K562 (cell line): ENCODE measurements at regions not wholly inside any gene's neighbourhood (a gene's known extent, or its start where the extent isn't known, plus 50 kb on each side); places are given as distances from the start of the nearest gene placed in this dataset.

ENCODE experiments used
- ATAC-seq: fragments of 200-7000 bp; cut with Tn5 transposase; 3 replicates; pipeline ENCODE4 v1.9.1; 2020; ENCODE audit warnings: moderate library complexity
- BruUV-seq: library from RNA; stranded (reverse); fragments of 400-500 nt; replicated peaks from 2 replicates; lab custom pipeline; 2021; lab: Mats Ljungman, UMichigan
- CTCF ChIA-PET: fragments of 300-600 bp; formaldehyde crosslinking; extraction: SDS; loops from one replicate; lab custom pipeline; 2021; ENCODE audit warnings: low intra/inter-chr PET ratio; lab: Yijun Ruan, JAX
- POLR2A ChIA-PET: fragments of 300-600, 350-650 bp; sonication (Branson Sonifier 250); formaldehyde crosslinking; extraction: SDS; loops from one replicate; lab custom pipeline; 2021; ENCODE audit warnings: antibody characterized with exemption, inconsistent platforms; lab: Yijun Ruan, JAX
- DNase-seq, 4 experiments: peaks; one replicate each; pipeline versions ENCODE4 v3.0.0 to v3.0.0-alpha.2; 2011 to 2018; ENCODE audit warnings: low spot score in 3 of 4, mixed read lengths in 3 of 4; ENCODE audit errors: extremely low read depth in 1 of 4
- FAIRE-seq: peaks from 2 replicates; lab custom pipeline; 2011; peaks lifted over from hg19 to GRCh38; lab: Jason Lieb, UNC
- H2AFZ ChIP-seq: 2 replicates; pipeline ENCODE4 v1.6.0; 2011; ENCODE audit warnings: low read depth, low read length, control low read depth, inconsistent platforms
- H3K27ac ChIP-seq: fragments of 200-600 bp; 3 replicates; pipeline ENCODE4 v1.8.0; 2011; ENCODE audit warnings: low read depth, mild to moderate bottlenecking, control low read depth, inconsistent platforms, low read length, moderate library complexity, mixed read lengths; ENCODE audit errors: extremely low read depth
- H3K27me3 ChIP-seq, 2 experiments: fragments of 300-600 bp in 1 of 2; 2 replicates in 1 of 2; 3 replicates in 1 of 2; pipeline versions ENCODE4 v1.6.0 to v1.8.0; 2011; ENCODE audit warnings: inconsistent platforms in 2 of 2, low read length in 2 of 2, mild to moderate bottlenecking in 1 of 2, mixed read lengths in 1 of 2, moderate library complexity in 1 of 2; ENCODE audit not compliant: control insufficient read depth in 2 of 2, insufficient read depth in 2 of 2
- H3K36me3 ChIP-seq: fragments of 300-600 bp; 3 replicates; pipeline ENCODE4 v1.8.0; 2011; ENCODE audit warnings: mild to moderate bottlenecking, low read length, inconsistent platforms; ENCODE audit not compliant: control insufficient read depth, insufficient read depth
- H3K4me1 ChIP-seq, 2 experiments: fragments of 200-600 bp in 1 of 2; replicated peaks in 1 of 2; 2 replicates in 1 of 2; 3 replicates in 1 of 2; pipeline versions ENCODE4 v1.5.1 to v1.8.0; 2011; ENCODE audit warnings: inconsistent platforms in 2 of 2, low read length in 2 of 2, mild to moderate bottlenecking in 1 of 2, mixed read lengths in 1 of 2, moderate library complexity in 1 of 2; ENCODE audit not compliant: control insufficient read depth in 2 of 2, insufficient read depth in 2 of 2
- H3K4me2 ChIP-seq: 2 replicates; pipeline ENCODE4 v1.6.1; 2011; ENCODE audit warnings: low read length, control low read depth, inconsistent platforms, mixed read lengths; ENCODE audit not compliant: insufficient read depth
- H3K4me3 ChIP-seq: fragments of 200-600 bp; sonication (generic), shearing (Covaris generic); 2 replicates; pipeline ENCODE4 v1.5.1; 2016; ENCODE audit warnings: control low read depth, inconsistent platforms
- H3K79me2 ChIP-seq: fragments of 200-600 bp; 3 replicates; pipeline ENCODE4 v1.8.0; 2011; ENCODE audit warnings: low read length, inconsistent platforms; ENCODE audit not compliant: control insufficient read depth, insufficient read depth
- H3K9ac ChIP-seq, 2 experiments: 2 replicates each; pipeline versions ENCODE4 v1.6.0 to v1.6.1; 2011; ENCODE audit warnings: low read depth in 2 of 2, low read length in 2 of 2, control low read depth in 1 of 2, inconsistent platforms in 1 of 2, mild to moderate bottlenecking in 1 of 2, mixed read lengths in 1 of 2; ENCODE audit not compliant: insufficient read depth in 1 of 2
- H3K9me1 ChIP-seq: one replicate; pipeline ENCODE4 v1.6.0; 2011; ENCODE audit warnings: inconsistent platforms, mild to moderate bottlenecking, low read length, moderate library complexity; ENCODE audit not compliant: control insufficient read depth, insufficient read depth
- H3K9me3 ChIP-seq: replicated peaks from 2 replicates; pipeline ENCODE4 v1.5.1; 2011; ENCODE audit warnings: low read depth, low read length, inconsistent platforms; ENCODE audit not compliant: control insufficient read depth, insufficient read depth
- H4K20me1 ChIP-seq: replicated peaks from 2 replicates; pipeline ENCODE4 v1.6.1; 2011; ENCODE audit warnings: low read length, inconsistent platforms, mixed read lengths; ENCODE audit not compliant: control insufficient read depth, insufficient read depth
- BHLHE40 ChIP-seq: IDR thresholded peaks from 2 replicates; pipeline ENCODE4 v1.6.1; 2011; ENCODE audit warnings: low read length, improper control_type of control experiment
- CTBP1 ChIP-seq: fragments of 450-650 bp; IDR thresholded peaks from 2 replicates; pipeline ENCODE4 v1.6.1; 2016; ENCODE audit warnings: borderline replicate concordance
- NCOA2 ChIP-seq, 2 experiments: fragments of 450-650 bp; IDR thresholded peaks; 2 replicates each; pipeline ENCODE4 v1.6.1; 2018; ENCODE audit warnings: mild to moderate bottlenecking in 2 of 2, moderate library complexity in 1 of 2; ENCODE audit not compliant: partially characterized antibody in 2 of 2
- ZBTB8A ChIP-seq: fragments of 450-650 bp; IDR thresholded peaks from 2 replicates; pipeline ENCODE4 v1.6.1; 2018; ENCODE audit warnings: mild to moderate bottlenecking, moderate library complexity; ENCODE audit not compliant: partially characterized antibody
- ZC3H8 ChIP-seq: fragments of 450-650 bp; IDR thresholded peaks from 2 replicates; pipeline ENCODE4 v1.6.1; 2017
- ZNF174 ChIP-seq: fragments of 250-450 bp; sonication (Bioruptor Pico); IDR thresholded peaks from 2 replicates; pipeline ENCODE4 v1.4.0; 2020; ENCODE audit warnings: mild to moderate bottlenecking
- ZNF408 ChIP-seq: fragments of 250-450 bp; sonication (Bioruptor Pico); IDR thresholded peaks from 2 replicates; pipeline ENCODE4 v1.4.0; 2020; ENCODE audit warnings: low read depth, mild to moderate bottlenecking, moderate library complexity
- ZNF551 ChIP-seq: fragments of 250-450 bp; sonication (Bioruptor Pico); IDR thresholded peaks from 2 replicates; pipeline ENCODE4 v1.5.0; 2021; ENCODE audit warnings: mild to moderate bottlenecking, moderate library complexity
- ZNF707 ChIP-seq: fragments of 250-450 bp; sonication (Bioruptor Pico); conservative IDR thresholded peaks from 2 replicates; pipeline ENCODE4 v1.8.0; 2022; ENCODE audit warnings: inconsistent platforms, mild to moderate bottlenecking, moderate library complexity
- WGBS: fragments of 100-300 bp; shearing (Covaris generic); methylation state at CpG from one replicate; pipeline ENCODE4 v1.1.6; 2016; ENCODE audit warnings: low coverage, mixed read lengths; ENCODE audit not compliant: insufficient coverage; ENCODE audit errors: missing lambda C conversion rate; 5-methylcytosine and 5-hydroxymethylcytosine counted together
- in situ Hi-C: fragments of 300-500 bp; cut with MboI; formaldehyde crosslinking; loops from 4 replicates; pipeline ENCODE4 v1.15.0; 2018; ENCODE audit warnings: inconsistent platforms, mixed read lengths
- intact Hi-C: fragments of 100-400 bp; cut with micrococcal nuclease; formaldehyde crosslinking; loops from 2 replicates; pipeline ENCODE4 v1.14.2; 2022
- TF ChIP-seq, protein P1 (sequence below): fragments of 250-450 bp; sonication (Bioruptor Pico); IDR thresholded peaks from 2 replicates; pipeline ENCODE4 v1.4.0; 2020; ENCODE audit warnings: mild to moderate bottlenecking
- TF ChIP-seq, protein P2 (sequence below): fragments of 450-650 bp; IDR thresholded peaks from 2 replicates; pipeline ENCODE4 v1.7.0; 2016; ENCODE audit warnings: borderline replicate concordance
- TF ChIP-seq, protein P3 (sequence below): IDR thresholded peaks from 3 replicates; pipeline ENCODE4 v1.6.1; 2011; ENCODE audit warnings: borderline replicate concordance, mild to moderate bottlenecking, moderate library complexity; ENCODE audit not compliant: insufficient read length; ENCODE audit errors: extremely low read depth
- TF ChIP-seq, protein P4 (sequence below): fragments of 450-650 bp; conservative IDR thresholded peaks from 2 replicates; pipeline ENCODE4 v1.6.1; 2016; ENCODE audit warnings: missing genetic modification characterization, low read depth, mild to moderate bottlenecking, missing compliant biosample characterization, moderate library complexity

DNA sequence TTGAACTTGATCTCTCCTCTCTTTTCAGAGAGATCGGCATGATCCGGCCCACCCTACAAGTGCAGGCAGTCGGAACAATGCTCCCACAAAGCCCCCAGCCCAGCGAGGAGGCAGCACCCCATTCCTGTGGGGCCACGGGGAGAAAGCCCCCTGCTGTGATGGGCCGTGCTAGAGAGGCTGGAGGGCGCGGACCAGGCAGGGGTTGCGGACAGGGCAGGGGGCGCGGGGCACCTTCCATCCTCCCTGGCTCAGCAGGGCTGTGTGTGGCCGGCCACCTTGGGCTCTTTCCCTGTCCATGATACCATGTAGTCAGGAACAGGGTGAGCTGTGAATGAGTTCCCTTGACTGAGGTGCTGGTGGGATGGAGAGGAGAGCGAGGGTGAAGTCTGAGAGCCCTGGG, 379.8 kb downstream of the BRD1 start:
- TF ChIP-seq CTBP1 (no peak), BHLHE40 (no peak), ZC3H8 (no peak), NCOA2 (IDR thresholded peaks at IDR 0.05; ENCODE audit: partially characterized antibody in 2 of 2) (no peak), ZNF408 (CRISPR knock-in tag) (no peak), ZBTB8A (no peak), ZNF707 (CRISPR knock-in tag) (no peak), ZNF551 (CRISPR knock-in tag) (no peak), ZNF174 (no peak)
- TF ChIP-seq, protein P1, sequence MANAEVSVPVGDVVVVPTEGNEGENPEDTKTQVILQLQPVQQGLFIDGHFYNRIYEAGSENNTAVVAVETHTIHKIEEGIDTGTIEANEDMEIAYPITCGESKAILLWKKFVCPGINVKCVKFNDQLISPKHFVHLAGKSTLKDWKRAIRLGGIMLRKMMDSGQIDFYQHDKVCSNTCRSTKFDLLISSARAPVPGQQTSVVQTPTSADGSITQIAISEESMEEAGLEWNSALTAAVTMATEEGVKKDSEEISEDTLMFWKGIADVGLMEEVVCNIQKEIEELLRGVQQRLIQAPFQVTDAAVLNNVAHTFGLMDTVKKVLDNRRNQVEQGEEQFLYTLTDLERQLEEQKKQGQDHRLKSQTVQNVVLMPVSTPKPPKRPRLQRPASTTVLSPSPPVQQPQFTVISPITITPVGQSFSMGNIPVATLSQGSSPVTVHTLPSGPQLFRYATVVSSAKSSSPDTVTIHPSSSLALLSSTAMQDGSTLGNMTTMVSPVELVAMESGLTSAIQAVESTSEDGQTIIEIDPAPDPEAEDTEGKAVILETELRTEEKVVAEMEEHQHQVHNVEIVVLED (CRISPR knock-in tag), result no peak
- TF ChIP-seq, protein P2, sequence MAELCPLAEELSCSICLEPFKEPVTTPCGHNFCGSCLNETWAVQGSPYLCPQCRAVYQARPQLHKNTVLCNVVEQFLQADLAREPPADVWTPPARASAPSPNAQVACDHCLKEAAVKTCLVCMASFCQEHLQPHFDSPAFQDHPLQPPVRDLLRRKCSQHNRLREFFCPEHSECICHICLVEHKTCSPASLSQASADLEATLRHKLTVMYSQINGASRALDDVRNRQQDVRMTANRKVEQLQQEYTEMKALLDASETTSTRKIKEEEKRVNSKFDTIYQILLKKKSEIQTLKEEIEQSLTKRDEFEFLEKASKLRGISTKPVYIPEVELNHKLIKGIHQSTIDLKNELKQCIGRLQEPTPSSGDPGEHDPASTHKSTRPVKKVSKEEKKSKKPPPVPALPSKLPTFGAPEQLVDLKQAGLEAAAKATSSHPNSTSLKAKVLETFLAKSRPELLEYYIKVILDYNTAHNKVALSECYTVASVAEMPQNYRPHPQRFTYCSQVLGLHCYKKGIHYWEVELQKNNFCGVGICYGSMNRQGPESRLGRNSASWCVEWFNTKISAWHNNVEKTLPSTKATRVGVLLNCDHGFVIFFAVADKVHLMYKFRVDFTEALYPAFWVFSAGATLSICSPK, result no peak
- TF ChIP-seq, protein P3, sequence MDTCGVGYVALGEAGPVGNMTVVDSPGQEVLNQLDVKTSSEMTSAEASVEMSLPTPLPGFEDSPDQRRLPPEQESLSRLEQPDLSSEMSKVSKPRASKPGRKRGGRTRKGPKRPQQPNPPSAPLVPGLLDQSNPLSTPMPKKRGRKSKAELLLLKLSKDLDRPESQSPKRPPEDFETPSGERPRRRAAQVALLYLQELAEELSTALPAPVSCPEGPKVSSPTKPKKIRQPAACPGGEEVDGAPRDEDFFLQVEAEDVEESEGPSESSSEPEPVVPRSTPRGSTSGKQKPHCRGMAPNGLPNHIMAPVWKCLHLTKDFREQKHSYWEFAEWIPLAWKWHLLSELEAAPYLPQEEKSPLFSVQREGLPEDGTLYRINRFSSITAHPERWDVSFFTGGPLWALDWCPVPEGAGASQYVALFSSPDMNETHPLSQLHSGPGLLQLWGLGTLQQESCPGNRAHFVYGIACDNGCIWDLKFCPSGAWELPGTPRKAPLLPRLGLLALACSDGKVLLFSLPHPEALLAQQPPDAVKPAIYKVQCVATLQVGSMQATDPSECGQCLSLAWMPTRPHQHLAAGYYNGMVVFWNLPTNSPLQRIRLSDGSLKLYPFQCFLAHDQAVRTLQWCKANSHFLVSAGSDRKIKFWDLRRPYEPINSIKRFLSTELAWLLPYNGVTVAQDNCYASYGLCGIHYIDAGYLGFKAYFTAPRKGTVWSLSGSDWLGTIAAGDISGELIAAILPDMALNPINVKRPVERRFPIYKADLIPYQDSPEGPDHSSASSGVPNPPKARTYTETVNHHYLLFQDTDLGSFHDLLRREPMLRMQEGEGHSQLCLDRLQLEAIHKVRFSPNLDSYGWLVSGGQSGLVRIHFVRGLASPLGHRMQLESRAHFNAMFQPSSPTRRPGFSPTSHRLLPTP, result no peak
- TF ChIP-seq, protein P4, sequence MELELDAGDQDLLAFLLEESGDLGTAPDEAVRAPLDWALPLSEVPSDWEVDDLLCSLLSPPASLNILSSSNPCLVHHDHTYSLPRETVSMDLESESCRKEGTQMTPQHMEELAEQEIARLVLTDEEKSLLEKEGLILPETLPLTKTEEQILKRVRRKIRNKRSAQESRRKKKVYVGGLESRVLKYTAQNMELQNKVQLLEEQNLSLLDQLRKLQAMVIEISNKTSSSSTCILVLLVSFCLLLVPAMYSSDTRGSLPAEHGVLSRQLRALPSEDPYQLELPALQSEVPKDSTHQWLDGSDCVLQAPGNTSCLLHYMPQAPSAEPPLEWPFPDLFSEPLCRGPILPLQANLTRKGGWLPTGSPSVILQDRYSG (tag), result no peak
- ATAC-seq, result no peak
- Histone ChIP-seq H3K4me3 (no peak overlapping the region), H4K20me1 (peaks cover 8% of the 10 kb centered on the region; the same call in 1 of the 2 replicates), H3K36me3 (peaks cover 4% of the 10 kb centered on the region; the same call in 1 of the 3 replicates), H3K4me2 (no peak overlapping the region), H3K27ac (no peak overlapping the region), H3K9me1 (peaks cover 7% of the 10 kb centered on the region), H3K4me1 (peaks cover 14 to 19% of the 10 kb centered on the region in 2 experiments; a peak in 4 of 5 replicates), H3K9me3 (no peaks in the 10 kb centered on the region), H3K9ac (no peak overlapping the region), H3K79me2 (no peaks in the 10 kb centered on the region; the same call in 2 of the 3 replicates), H2AFZ (no peak overlapping the region), H3K27me3 (no peaks in the 10 kb centered on the region)
- ChIA-PET CTCF (no interaction called here), POLR2A (no interaction called here)
- DNase-seq, result no peak
- no peak for FAIRE-seq
- intact Hi-C loops, result no loop called here
- 96% methylated on average over 4 of the region's 13 CpGs for WGBS
- in situ Hi-C loops, result no loop called here
- no TSS peak for BruUV-seq
